Retina (tissue), 1 donor: ENCODE measurements at regions not wholly inside any gene's neighbourhood (a gene's known extent, or its start where the extent isn't known, plus 50 kb on each side); places are given as distances from the start of the nearest gene placed in this dataset.
"Not testable (repeated sequence)": the region's sequence is repeated elsewhere in the genome, so short reads cannot be mapped to it uniquely, and the experiment has no call there.

Experiments used
- DNase-seq: peaks from one replicate; pipeline ENCODE4 v3.0.0-alpha.2; 2016

DNA sequence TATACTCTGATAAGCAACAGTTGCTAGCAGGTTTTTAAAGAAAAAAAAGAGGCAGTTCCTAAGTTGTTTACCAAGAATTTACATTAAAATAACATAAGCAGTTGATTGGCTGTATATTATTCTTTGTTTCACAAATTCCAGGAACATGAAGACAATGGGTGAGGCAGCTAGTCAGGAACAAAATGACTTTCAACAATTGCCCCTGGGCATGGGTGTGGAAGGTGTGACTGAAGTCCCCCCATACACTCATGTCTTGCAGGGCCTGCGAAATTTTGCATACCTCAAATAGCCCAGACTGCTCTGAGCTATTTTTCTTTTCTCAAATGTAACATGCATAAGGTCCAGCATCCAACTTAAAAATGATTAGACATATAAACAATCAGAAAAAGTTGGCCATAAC, 267.2 kb upstream of the DIO3 start:
- no peak for DNase-seq

DNA sequence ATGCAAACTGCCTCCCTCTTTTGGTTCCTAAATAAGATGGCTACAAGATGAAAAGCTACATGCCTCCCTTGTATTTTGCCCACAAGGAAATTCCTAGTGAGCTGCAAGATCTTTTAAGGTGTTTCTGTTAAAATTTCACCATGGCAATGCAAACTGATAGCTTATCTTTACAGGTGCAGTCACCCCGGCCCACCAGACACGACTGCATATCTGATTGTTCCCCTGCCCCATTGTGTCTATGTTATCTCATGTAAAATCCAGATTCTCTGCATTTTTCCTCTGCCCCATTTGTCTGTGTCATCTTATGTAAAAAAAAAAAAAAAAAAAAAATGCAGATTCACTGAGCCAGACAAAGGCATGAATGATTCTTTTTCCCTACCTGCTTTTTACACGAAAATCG, 261.5 kb upstream of the DIO3 start:
- DNase-seq: not testable (repeated sequence)

DNA sequence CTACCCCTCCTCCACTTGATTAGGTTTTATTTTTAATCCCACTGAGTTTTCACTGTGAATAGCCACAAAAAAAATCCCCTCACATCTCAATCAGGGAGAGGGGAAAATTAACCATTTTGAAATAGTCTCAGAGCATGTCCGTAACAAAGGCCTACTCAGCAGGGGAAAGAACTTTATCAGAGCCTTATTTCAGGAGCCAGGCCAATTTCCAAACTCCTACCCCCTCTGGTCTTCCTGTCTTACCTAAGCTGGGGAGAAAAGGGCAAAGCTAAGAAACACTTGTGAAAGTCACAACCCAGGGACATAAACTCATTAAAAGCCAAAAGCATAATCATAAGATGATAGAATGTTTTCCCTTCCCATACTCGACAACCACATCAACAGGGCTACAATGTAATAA, 260.3 kb upstream of the DIO3 start:
- DNase-seq: no peak

DNA sequence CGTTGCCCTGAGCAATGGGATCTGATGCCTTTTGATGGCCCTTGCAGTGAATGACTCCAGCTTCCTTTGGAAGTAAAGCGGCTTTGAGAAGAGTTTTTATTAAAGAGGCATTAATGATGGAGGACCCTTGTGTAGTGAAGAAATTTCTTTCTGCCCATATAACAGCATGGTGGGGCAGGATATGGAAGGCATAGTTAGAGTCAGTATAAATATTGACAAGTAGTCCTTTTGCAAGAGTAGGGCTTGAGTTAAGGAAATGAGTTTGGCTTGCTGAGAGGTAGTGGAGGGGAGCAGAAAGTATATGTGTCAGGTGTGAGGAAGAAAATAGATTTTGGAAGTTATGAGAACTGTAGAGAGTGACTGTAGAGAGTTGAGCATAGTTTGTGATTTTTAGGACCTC, 254.1 kb upstream of the DIO3 start:
- DNase-seq: not testable (repeated sequence)

DNA sequence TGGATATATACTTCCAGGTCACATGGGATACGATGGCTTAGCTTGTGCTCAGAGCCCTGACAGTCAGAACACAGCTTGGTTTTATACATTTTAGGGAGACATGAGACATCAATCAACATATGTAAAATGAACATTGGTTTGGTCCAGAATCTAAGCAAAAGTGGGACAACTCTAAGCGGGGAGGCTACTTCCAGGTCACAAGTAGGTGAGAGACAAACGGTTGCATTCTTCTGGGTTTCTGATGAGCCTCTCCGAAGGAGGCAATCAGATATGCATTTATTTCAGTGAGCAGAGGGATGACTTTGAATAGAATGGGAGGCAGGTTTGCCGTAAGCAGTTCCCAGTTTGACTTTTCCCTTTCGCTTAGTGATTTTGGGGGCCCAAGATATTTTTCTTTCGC, 250.1 kb upstream of the DIO3 start:
- not testable (repeated sequence) for DNase-seq

DNA sequence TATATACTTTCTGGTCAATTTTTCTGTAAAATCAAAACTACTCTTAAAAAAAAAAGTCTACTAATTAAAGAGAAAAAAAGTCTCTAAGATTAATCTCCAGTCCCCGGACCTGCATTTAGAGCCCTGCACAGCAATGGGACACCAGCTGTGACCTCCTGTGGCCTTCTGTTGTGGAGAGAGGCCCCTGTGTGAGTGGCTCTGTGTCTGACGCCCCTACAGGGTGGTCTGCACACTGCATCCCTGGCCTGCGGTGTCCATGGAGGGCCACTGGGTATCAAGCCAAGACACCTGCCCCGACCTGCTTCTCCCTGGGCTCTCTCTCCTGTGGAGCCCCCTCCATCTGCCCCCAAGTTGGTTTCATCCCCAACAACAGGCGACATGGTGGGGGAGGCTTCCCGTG, 248.0 kb upstream of the DIO3 start:
- DNase-seq: no peak

DNA sequence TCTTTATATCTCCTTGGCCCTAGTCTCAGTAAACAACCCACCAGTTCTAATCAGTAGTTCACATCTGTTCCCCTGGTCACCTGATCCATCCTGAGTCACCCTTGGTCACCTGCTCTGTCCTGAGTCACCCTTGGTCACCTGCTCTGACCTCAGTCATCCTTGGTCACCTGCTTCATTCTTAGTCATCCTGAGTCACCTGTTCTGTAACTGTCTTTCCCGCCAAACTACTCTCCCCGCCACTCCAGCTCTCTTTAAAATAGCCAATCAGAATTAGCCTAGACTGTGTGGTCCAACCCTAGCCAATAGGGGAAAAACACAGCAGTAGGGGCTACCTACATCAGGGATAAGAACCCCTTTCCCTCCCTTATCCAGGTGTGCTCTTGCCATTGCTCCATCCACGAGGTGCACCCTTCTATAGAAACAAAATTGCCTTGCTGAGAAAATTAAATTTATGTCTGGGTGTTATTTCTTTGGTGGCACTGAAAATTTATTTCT, 245.4 kb upstream of the DIO3 start:
- DNase-seq: no peak

DNA sequence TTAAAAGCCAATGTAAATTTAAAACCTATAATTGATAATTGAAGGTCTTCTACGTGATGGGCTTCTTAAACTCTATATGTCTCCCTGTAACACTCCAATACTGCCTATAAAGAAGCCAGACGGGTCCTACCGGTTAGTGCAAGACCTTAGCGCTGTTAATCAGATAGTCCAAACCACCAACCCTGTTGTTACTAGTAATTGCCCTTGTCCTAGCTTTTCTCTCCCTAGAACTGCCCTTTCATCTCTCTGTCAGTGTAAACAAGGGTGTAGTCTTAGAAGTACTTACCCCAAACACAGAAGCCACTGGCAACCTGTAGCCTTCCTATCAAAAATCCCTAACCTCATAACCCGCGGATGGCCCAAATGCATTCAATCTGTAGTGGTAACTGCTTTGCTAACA, 243.0 kb upstream of the DIO3 start:
- no peak for DNase-seq

DNA sequence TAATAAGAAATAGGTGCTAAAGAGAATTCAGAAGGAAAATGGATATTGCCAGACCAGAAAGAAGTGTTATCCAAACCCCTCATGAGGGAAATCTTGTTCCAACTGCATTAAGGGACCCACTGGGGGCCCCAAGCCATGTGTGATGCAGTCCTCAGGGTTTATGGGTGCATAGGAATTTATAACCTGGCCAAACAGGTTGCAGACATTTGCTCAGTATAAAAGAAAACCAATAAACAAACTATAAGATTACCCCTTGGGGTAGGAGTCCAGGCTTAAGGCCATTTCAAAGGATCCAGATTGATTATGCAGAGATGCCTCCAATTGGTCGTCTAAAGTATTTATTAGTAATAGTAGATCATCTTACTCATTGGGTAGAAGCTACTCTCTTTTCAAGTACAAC, 240.9 kb upstream of the DIO3 start:
- DNase-seq: no peak

DNA sequence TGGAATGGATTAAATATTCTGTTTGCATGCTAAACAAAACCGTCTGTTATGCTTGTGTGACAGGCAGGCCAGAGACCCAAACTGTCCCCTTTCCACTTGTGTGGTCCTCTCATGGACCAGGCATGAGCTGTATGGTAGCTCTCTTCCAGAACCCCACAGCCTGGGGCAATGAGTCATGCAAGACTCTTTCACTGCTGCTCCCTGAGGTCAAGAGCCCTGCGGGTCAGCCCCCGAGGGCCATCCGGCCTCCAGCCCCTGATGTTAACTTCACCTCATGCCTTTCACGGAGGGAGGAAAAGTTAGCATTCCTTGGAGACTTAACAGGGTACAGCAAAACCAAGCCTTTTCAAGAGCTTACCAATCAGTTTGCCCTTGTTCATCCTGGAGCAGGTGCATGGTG, 239.1 kb upstream of the DIO3 start:
- DNase-seq: no peak

DNA sequence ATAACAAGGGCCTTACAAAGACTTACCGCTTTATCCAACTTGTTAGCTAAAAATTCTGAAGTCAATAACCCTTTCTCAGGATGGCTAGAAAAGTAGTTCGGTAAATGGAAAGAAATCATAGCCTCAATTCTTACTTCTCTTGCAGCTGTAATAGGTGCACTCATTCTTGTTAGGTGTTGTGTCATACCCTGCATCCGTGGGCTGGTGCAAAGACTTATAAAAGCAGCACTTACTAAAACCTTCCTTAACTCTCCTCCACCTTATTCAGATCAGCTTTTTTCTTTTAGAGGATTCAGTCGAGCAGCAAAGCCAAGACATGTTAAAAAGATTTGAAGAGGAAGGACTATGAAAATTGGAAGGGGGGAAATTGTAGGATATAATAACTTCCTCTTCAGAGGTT, 238.2 kb upstream of the DIO3 start:
- no peak for DNase-seq

DNA sequence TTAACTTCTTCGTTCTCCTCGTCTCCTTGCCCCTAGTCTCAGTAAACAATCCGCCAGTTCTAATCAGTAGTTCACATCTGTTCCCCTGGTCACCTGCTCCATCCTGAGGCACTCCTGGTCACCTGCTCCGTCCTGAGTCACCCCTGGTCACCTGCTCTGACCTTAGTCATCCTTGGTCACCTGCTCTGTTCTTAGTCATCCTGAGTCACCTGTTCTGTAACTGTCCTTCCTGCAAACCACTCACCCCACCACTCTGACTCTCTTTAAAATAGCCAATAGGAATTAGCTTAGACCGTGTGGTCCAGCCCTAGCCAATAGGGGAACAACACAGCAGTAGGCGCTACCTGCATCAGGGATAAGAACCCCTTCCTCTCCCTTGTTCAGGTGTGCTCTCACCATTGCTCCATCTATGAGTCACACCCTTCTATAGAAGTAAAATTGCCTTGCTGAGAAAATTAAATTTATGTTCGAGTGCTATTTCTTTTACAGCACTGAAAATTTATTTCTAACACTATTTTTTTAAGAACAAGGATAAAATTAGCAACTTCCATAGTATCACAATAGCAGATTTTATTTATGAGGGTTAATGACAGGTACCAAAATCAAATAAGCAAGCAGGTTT, 237.6 kb upstream of the DIO3 start:
- not testable (repeated sequence) for DNase-seq

DNA sequence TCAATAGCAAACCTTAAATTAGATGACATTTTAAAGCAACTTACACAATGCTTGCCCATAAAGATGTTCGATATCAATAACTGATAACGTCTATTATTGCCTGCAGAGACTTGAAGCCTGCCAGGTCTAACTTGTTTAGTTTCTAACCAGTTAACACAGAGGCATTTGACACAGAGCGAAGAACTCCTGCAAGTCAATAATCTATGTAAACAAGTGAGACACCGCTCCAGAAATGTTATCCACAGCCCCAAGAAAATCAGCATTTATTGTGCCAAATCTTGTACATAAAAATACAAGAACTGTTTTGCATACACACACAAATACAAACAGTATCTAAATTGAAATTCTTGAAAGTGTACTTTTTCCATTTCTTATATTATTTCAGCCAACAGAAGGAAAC, 236.0 kb upstream of the DIO3 start:
- DNase-seq: no peak

DNA sequence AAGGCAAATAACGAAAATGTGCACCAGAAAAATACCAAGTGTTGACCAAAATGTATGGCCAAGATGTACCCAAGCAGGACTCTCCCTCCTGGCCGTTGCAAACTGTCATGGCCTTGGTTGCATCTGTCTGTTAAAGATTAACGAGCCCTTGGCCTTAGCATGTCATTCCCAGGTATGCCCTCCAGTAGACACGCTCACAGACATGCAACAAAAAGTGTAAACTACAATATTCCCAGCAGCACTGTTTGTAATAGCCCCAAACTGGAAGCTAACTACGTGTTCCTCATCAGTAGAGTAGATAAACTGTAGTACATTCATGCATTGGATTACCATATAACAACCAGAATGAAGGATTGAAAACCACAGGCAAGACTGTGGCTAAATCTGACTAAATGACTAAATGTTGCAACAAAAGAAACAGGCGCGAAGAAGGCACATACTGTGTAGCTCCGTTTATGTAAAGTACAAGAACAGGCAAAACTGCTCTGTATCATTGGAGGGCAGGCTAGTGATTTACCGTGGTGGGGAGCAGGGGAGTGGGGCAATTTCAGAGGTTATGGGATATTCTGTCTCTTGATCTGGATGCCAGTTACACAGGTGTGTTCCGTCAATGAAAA, 232.8 kb upstream of the DIO3 start:
- no peak for DNase-seq

DNA sequence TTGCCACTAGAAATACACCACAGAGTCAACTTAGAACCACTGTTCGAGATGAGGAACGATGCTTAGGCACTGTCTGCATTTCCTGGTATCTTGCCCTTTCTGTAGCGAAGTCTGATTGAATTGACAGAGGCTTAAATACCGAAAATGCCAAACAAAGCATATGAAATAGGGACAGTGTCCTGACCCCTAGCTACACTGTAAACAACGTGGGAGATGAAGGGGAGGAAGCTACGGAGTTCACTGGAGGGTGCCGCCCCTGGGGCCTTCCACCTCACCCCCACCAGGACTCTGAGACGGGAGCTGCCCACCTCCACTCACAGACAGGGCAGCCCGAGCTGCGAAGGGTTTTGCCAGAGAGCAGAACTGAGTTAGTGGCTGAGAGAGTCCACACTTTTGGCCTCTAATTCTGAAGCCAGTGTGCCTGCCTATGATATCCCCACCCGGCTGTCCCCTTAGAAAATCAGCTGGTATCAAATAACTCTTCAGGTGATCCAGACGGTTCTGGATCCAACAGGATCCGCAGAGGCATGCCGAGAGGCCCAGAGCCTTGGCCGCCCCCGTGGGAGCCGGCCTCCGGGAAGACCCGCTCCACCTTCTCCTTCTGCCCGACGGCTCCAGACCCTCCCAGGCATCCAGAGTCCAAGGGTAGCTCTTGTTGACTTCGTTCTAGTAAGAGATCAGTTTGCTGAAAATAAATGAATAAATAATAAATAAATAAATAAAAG, 230.7 kb upstream of the DIO3 start:
- DNase-seq: no peak

DNA sequence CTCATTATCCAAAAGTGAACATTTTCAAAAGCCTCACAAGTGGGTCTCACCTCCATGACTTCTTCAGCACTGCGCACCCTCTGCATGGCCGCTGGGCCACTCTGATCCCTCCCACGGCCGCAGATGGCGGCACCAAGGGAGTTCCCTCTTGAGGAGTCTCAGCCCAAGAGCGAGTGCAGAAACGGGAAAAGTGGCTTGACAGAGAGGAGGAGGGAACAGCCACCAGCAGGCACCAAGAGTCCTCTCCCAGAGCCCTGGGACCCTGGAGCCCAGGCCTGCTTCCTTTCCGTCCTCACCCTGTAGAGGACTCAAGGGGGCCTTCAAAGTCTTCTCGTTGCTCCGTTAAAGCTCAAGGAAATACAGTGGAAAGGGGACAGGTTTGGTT, 230.2 kb upstream of the DIO3 start:
- DNase-seq: no peak

DNA sequence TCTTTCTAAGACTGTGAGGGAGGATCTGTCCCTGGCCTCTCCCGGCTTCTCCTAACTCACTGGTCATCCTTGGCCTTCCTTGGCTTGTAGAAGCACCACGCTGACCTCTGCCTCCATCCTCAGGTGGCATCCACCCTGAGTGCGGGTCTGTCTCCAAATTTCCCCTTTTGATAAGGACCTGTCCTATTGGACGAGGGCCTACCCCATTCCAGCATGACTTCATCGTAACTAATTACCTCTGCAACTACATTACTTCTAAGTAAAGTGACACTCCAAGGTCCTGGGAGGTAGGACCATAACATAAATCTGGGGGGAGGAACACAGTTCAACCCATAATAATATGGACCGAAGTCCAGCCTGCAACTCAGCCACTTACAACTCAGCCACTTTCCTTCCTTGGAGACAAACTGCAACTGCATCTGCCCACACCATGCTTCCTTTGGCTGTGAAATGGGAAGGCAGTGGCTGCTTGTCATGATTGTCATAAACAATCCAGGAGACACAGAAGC, 229.6 kb upstream of the DIO3 start:
- DNase-seq: no peak

DNA sequence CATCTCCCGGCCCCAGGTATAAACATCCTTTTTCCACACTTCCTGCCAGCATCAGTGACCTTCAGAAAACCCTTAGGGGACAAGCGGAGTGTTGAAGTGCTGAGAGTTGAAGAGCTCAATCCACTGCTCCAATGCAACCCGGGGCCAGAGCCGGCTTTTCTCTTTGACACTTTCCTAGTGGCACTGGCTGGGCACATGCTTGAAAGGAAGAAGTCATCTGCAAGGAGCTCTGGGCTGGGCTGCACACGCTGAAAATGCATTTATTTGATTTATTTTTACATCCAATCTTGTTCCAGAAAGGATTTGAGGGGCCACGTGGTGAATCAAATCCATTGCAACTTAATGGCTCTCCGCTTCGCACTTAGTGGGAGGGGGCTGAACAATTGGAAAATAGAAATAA, 229.0 kb upstream of the DIO3 start:
- DNase-seq: no peak

DNA sequence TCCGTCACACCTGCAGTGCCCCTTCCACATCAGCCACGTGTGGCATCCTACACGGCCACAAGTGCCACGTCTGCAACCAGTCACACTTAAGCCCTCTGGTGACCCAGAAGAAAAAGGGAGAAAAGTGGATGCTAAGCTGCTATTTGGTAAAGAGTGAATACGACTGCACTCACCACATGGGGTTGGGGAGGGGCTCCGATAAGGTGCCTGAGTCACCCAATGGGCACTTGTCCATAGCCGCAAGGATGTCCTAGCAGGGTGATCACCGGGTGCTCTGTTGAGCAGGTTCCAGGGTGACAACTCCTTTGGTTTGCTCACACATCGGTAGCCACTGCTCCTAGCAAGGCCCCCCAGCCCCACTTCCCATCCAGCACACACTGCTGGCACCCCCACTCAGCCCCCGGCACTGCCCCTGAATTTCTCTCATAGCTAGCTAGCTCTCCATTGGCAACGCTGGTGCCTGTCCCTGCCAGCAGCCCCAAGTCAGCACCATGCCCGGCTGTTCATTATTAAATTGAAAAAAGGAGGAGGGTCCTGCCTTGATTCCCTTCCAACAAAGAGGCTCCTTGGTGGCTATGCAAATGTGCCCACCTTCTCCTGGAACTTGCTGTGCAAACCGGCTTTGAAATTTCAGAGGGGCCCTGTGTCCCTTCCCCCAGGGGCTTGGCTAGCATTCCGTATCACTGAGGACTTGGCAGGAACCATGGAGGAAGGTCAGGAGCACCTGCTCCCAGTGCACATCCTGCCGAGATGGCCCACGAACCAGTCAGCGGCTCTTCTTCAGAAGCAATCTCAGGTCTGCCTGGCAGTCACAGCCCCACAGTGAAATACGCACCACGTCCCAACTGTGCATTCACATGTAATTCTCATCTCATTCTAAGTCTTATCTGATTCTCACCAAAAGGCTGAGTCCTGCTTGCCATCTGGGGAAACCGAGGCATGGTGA, 227.7 kb upstream of the DIO3 start:
- DNase-seq: no peak

DNA sequence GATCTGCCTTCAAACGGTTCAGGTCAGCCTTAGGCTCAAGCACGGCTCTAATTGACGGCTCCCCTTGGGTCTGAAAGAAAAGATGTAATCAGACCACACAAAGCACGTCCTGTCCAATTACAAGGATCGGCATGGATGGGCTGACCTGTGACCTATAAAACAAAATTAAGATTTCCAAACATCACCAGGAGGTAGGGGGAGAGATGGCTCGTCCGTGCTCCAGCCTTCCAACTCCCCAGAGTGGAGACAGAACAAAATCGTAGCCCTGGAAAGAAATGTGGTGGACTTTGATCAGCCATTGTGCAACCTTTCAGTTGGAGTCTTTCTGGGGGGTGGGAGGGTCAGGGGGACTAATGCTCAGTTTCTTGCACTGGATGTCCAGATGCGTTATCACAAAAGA, 226.6 kb upstream of the DIO3 start:
- DNase-seq: peak; percentile 91

DNA sequence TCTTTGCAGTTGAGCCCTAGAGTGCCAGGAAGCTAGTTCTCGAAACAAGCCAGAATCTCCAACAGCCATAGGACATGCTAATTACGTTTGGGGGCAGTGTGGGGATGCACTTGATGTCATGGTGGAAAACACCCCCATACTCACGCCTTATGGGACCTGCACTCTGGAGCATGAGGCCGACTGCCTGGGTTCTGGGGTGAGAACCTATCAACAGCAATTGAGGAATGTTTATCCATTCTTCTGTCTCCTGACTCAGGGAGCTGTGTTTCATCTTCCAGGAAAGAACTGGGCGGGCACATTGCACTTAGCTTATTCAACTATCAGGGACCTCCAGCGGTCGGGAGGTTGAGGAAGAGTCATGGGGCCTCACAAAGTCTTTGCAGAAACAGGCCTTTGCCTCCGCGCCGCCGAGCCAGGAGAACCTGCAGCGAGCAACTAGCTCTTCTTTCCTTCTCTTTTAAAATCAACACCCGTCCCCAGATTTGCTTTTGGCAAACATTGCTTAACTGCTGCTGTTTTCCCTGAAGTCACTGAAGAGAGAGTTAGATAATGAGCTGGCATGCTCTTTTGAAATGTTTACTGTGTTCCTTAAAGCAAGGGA, 226.1 kb upstream of the DIO3 start:
- DNase-seq: no peak

DNA sequence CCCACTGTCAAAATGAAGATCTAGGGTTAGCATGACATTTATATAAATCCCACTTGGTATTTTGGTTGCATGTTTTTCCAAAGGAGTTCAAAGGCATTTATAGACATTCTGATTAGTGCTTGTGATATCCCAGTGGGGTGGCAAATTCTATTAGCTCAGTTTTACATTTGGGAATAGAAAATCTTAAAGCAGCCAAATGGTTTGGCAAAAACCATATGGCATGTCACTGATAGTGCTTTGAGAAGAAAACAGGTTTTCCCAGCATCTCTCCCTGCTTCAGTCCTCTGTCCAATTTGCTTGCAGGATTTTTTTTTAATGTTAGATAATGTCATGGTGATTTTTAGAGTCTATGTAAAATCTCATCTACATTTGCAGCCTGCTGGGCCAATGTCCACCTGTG, 225.1 kb upstream of the DIO3 start:
- no peak for DNase-seq

DNA sequence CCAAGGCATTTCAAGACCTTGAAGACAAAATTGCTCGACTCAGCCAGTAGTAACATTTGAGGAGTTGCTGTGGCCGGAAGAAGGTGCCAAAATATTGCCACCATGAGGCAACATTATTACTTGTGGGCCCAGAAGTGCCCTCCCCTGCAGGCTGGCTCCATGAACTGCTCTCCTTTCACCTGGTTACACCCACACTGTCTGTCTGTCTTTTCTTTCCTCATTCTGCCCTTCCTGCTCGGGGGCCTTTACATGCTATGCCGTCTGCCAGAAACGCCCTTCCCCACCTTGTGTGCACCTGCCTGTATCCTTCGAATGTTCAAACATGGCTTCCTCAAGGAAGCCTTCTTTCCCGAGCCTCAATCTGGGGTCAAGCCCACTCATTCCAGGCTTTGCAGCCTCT, 224.2 kb upstream of the DIO3 start:
- no peak for DNase-seq
